HG03064 (cell line): ENCODE measurements at regions not wholly inside any gene's neighbourhood (a gene's known extent, or its start where the extent isn't known, plus 50 kb on each side); places are given as distances from the start of the nearest gene placed in this dataset.

ENCODE experiments used
- ATAC-seq: cut with Tn5 transposase; IDR thresholded peaks from one replicate; pipeline ENCODE4 v1.9.1; 2021; ENCODE audit warnings: low read depth; ENCODE audit not compliant: unreplicated experiment

GRCh38 chr9:106621313-106622163, 241.4 kb upstream of the ZNF462 start:
- ATAC-seq = no peak

GRCh38 chr9:106622164-106622487, 240.8 kb upstream of the ZNF462 start:
- no peak for ATAC-seq

- ATAC-seq = no peak
Observed at GRCh38 chr9:106623558-106623957, 239.4 kb upstream of the ZNF462 start.

GRCh38 chr9:106625259-106625789, 237.6 kb upstream of the ZNF462 start:
- ATAC-seq = no peak

GRCh38 chr9:106626936-106627335, 236.0 kb upstream of the ZNF462 start:
- ATAC-seq = no peak

GRCh38 chr9:106632621-106633020, 230.3 kb upstream of the ZNF462 start:
- ATAC-seq = no peak

- no peak for ATAC-seq
Observed at GRCh38 chr9:106634183-106634582, 228.8 kb upstream of the ZNF462 start.

- ATAC-seq = no peak
Observed at GRCh38 chr9:106634641-106635040, 228.3 kb upstream of the ZNF462 start.

GRCh38 chr9:106637486-106637885, 225.5 kb upstream of the ZNF462 start:
- ATAC-seq = no peak

GRCh38 chr9:106639873-106640568, 222.9 kb upstream of the ZNF462 start:
- ATAC-seq = no peak

- ATAC-seq = no peak
Observed at GRCh38 chr9:106643211-106643930, 219.6 kb upstream of the ZNF462 start.

GRCh38 chr9:106644661-106645060, 218.3 kb upstream of the ZNF462 start:
- ATAC-seq = no peak

- ATAC-seq = no peak
Observed at GRCh38 chr9:106648799-106649198, 214.2 kb upstream of the ZNF462 start.

GRCh38 chr9:106649664-106650063, 213.3 kb upstream of the ZNF462 start:
- no peak for ATAC-seq

- ATAC-seq = no peak
Observed at GRCh38 chr9:106653213-106653612, 209.8 kb upstream of the ZNF462 start.

GRCh38 chr9:106655966-106656365, 207.0 kb upstream of the ZNF462 start:
- ATAC-seq = no peak

- no peak for ATAC-seq
Observed at GRCh38 chr9:106657926-106658325, 205.0 kb upstream of the ZNF462 start.

GRCh38 chr9:106668534-106668933, 194.4 kb upstream of the ZNF462 start:
- no peak for ATAC-seq

- ATAC-seq = no peak
Observed at GRCh38 chr9:106669835-106670234, 193.1 kb upstream of the ZNF462 start.

GRCh38 chr9:106670418-106670817, 192.5 kb upstream of the ZNF462 start:
- no peak for ATAC-seq

- ATAC-seq = no peak
Observed at GRCh38 chr9:106675780-106676179, 187.2 kb upstream of the ZNF462 start.
